HG03039 (cell line): ENCODE measurements at regions not wholly inside any gene's neighbourhood (a gene's known extent, or its start where the extent isn't known, plus 50 kb on each side); places are given as distances from the start of the nearest gene placed in this dataset.
"Not testable (repeated sequence)": the region's sequence is repeated elsewhere in the genome, so short reads cannot be mapped to it uniquely, and the experiment has no call there.

Experiments used
- ATAC-seq: cut with Tn5 transposase; IDR thresholded peaks from one replicate; pipeline ENCODE4 v1.9.1; 2021; ENCODE audit warnings: mild to moderate bottlenecking, moderate library complexity; ENCODE audit not compliant: unreplicated experiment

GRCh38 chr1:57544345-57544744 is 120.5 kb upstream of the DAB1 start:
- ATAC-seq = no peak

GRCh38 chr1:57536749-57537423 is 113.0 kb upstream of the DAB1 start:
- no peak for ATAC-seq

- no peak for ATAC-seq
Measured at GRCh38 chr1:57532299-57532698, 108.4 kb upstream of the DAB1 start.

GRCh38 chr1:57530911-57531260 is 107.0 kb upstream of the DAB1 start:
- not testable (repeated sequence) for ATAC-seq

- ATAC-seq = no peak
Measured at GRCh38 chr1:57530206-57530910, 106.5 kb upstream of the DAB1 start.

GRCh38 chr1:57522575-57522974 is 98.7 kb upstream of the DAB1 start:
- no peak for ATAC-seq

GRCh38 chr1:57520743-57521515 is 97.1 kb upstream of the DAB1 start:
- ATAC-seq = no peak

- ATAC-seq = no peak
Measured at GRCh38 chr1:57518496-57518895, 94.6 kb upstream of the DAB1 start.

- no peak for ATAC-seq
Measured at GRCh38 chr1:57517587-57518374, 93.9 kb upstream of the DAB1 start.

- ATAC-seq = no peak
Measured at GRCh38 chr1:57512386-57512785, 88.5 kb upstream of the DAB1 start.

- ATAC-seq = no peak
Measured at GRCh38 chr1:57506941-57507340, 83.1 kb upstream of the DAB1 start.

GRCh38 chr1:57503337-57503736 is 79.5 kb upstream of the DAB1 start:
- no peak for ATAC-seq

GRCh38 chr1:57500136-57500830 is 76.4 kb upstream of the DAB1 start:
- no peak for ATAC-seq

GRCh38 chr1:57494530-57495079 is 70.7 kb upstream of the DAB1 start:
- ATAC-seq = no peak

- no peak for ATAC-seq
Measured at GRCh38 chr1:57492586-57493226, 68.8 kb upstream of the DAB1 start.

- no peak for ATAC-seq
Measured at GRCh38 chr1:57489358-57490036, 65.6 kb upstream of the DAB1 start.

GRCh38 chr1:57485643-57486042 is 61.8 kb upstream of the DAB1 start:
- no peak for ATAC-seq

GRCh38 chr1:57483954-57484353 is 60.1 kb upstream of the DAB1 start:
- no peak for ATAC-seq

GRCh38 chr1:57479471-57479870 is 55.6 kb upstream of the DAB1 start:
- ATAC-seq = no peak
